ENCODE measurements at regions not wholly inside any gene's neighbourhood (a gene's known extent, or its start where the extent isn't known, plus 50 kb on each side); places are given as distances from the start of the nearest gene placed in this dataset.

DNA sequence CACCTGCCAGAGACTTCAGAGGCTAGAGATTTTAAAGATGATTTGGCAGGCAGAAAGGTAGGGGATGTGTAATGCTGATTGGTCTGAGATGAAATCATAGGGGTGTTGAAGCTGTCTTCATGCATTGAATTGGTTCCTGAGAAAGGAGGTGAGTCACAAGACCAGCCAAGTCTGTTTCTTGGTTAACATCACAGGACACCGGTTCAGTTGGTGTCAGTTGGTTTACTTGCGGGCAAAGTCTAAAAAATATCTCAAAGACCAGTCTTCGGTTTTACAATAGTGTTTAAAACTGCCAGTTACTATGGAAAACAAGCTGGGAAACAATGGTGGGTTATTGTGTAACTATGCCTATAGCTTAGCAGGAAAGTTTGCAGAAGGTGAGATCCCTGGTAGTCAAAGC is 305.9 kb downstream of the BARHL2 start:
- TF ChIP-seq NR2C2 (CRISPR knock-in tag; IDR thresholded peaks at IDR 0.05) (no peak), NFE2L1 (CRISPR knock-in tag; IDR thresholded peaks at IDR 0.05) (no peak), ESRRA (CRISPR knock-in tag; IDR thresholded peaks at IDR 0.05; ENCODE audit: borderline replicate concordance) (no peak), CREM (CRISPR knock-in tag; IDR thresholded peaks at IDR 0.05) (no peak), ZNF671 (CRISPR knock-in tag; IDR thresholded peaks at IDR 0.05) (no peak)
- TF ChIP-seq, protein P1, sequence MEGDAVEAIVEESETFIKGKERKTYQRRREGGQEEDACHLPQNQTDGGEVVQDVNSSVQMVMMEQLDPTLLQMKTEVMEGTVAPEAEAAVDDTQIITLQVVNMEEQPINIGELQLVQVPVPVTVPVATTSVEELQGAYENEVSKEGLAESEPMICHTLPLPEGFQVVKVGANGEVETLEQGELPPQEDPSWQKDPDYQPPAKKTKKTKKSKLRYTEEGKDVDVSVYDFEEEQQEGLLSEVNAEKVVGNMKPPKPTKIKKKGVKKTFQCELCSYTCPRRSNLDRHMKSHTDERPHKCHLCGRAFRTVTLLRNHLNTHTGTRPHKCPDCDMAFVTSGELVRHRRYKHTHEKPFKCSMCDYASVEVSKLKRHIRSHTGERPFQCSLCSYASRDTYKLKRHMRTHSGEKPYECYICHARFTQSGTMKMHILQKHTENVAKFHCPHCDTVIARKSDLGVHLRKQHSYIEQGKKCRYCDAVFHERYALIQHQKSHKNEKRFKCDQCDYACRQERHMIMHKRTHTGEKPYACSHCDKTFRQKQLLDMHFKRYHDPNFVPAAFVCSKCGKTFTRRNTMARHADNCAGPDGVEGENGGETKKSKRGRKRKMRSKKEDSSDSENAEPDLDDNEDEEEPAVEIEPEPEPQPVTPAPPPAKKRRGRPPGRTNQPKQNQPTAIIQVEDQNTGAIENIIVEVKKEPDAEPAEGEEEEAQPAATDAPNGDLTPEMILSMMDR (IDR thresholded peaks at IDR 0.05) = no peak
- TF ChIP-seq, protein P2, sequence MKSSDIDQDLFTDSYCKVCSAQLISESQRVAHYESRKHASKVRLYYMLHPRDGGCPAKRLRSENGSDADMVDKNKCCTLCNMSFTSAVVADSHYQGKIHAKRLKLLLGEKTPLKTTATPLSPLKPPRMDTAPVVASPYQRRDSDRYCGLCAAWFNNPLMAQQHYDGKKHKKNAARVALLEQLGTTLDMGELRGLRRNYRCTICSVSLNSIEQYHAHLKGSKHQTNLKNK (CRISPR knock-in tag; IDR thresholded peaks at IDR 0.05) = no peak

Measured in WTC11 (cell line).